ENCODE measurements at regions not wholly inside any gene's neighbourhood (a gene's known extent, or its start where the extent isn't known, plus 50 kb on each side); places are given as distances from the start of the nearest gene placed in this dataset.

DNA sequence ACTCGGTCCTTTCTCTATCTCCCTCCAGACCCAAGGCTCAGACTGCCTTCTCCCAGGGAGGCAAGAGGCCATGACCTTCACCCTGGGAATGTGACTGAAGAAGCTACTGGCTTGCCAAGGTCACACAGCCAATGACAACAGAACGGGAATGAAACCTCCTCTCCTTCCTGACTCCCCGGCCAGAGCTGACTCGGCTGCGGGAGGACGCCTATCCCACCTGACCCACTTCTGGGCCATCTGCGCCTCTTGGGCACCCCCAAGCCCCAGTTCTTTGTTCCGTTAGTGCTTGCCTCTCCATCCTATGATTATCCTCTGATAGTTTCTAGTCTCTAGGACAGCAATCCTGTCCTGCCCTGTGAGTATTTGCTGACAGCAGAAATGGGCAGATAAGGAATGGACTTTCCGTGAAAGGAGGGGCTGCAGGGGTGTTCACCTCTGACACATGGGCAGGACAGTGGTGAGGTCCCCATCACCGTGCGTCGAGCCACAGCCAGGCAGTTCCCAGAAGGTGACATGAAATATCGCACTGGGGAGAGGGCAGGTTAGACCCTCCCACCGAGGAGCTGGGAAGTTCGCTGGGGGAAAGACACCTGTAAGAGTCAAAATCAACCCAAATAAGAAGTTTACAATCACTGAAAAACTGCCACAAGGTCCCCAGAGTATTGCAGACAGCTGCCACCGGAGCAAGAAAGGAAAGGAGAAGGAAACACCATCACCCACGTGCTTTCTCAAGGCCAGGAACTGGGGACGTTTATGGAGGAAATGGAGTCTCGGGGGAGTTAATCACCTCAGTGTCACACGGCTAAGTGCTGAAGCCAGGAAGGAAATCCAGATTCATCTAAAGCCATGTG, 63.0 kb downstream of the INSIG1 start:
- DNase-seq = no peak

DNA sequence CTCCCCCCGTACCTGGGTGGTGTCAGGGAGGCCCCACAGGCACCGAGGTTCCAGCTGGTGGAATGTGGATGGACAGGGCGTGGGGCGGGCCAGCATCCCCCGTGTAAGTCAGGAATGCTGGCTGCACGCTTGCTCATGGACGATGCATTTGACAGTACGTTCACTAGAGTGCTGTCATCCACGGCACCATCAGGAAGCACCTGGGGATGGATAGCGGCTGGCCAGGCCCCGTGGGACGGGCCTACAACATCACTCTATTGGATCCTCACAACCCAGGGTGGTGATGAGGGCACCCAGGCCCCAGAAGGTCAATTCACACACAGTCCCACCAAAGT, 63.6 kb downstream of the INSIG1 start:
- DNase-seq = no peak

DNA sequence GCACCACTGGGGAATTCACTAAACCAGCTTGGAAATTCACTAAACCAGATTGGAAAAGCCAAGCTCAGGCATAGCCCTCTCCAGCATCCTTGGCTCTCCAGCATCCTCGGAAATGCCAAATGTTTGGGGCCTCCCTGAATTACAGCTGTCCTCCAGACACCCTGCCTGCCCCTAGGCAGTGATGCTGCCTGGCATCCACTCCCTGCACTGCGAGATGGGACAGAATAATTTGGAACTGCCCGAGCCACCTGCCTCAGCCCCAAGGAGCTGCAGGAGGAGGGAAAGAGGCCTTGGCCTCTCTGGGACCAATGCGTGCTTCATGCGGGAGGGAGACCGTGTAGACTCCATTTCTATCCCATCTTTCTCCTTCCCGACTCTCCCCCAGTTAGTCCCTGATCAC, 64.3 kb downstream of the INSIG1 start:
- DNase-seq = no peak

DNA sequence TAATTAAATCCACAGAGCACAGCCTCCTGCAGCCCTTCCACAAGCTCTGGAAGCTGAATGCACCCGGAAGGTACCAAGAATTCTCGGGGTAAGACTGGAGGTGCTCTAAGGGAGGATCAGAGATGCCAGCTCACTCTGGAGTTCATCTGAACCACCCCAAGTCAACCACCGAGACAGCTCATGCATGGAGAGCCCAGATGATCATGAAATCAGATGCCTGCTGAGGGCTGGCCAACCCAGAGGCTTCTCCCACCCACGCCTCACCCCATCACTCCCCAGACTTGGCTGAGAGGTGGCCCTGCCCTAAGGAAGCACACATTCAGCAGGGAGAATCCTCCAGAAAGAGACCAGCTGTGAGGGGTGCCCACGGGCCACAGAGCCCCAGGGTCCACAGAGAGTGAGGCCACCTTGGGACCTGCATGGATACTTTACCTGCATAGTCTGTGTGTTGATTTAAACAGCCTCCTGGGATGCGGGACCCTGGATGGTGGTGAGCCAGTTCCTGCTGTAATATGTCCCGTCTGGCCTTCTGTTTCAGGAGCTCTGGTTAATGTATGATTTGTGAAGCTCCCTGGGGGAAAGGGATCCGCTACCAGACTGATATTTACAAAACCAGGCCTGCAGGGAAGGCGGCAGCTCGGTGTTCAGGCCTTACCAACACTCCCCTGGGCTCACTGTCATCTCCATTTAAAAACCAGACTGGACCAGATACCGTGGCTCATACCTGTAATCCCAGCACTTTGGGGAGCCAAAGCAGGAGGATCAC, 64.9 kb downstream of the INSIG1 start:
- no peak for DNase-seq

DNA sequence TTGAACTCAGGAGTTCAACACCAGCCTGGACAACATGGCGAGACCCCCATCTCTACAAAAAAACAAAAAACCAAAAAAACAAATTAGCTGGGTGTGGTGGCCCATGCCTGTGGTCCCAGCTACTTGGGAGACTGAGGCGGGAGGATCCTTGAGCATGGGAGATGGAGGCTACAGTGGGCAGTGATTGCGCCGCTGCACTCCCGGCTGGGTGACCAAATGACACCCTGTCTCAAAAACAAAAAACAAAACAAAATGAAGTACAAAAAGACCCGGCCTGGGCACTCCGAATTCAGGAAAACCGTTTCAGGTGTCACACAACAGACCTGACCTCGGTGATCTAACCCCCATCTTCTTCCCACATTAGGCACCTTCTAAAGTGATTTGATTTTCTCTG, 65.5 kb downstream of the INSIG1 start:
- DNase-seq = no peak

DNA sequence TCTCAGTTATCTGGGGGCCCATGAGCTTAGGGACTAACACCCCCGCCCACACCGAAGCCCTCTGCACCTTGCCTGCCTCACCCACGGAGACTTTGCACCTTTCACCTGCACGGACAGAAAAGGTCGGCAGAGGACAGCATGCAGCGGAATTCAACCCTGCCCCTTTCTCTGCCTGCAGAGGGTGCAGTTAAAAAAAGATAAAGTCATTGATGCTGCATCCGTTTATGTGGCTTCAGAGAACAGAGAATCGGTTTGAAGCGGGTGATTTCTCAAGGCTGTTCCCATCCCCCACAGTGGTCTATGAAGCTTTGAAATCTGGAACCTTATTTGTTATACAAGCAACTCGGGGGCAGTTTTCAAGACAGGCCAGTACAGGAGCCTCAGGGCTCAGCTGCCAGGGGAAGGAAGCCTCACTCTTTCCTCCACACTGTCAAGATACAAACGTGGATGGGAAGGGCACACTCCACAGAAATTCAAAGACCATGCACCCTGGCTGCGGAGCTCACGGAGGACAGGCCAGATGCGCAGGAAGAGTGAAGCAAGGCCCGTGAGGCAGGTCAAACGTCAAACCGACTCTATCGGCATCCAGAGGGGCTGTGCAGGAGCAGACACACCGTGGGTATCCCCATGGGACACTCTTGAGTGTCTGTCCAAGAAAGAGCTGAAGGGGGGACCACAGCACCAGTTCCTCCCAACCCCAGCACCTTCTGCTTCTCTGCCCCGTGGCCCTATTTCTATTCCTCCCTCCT, 66.3 kb downstream of the INSIG1 start:
- DNase-seq = no peak

DNA sequence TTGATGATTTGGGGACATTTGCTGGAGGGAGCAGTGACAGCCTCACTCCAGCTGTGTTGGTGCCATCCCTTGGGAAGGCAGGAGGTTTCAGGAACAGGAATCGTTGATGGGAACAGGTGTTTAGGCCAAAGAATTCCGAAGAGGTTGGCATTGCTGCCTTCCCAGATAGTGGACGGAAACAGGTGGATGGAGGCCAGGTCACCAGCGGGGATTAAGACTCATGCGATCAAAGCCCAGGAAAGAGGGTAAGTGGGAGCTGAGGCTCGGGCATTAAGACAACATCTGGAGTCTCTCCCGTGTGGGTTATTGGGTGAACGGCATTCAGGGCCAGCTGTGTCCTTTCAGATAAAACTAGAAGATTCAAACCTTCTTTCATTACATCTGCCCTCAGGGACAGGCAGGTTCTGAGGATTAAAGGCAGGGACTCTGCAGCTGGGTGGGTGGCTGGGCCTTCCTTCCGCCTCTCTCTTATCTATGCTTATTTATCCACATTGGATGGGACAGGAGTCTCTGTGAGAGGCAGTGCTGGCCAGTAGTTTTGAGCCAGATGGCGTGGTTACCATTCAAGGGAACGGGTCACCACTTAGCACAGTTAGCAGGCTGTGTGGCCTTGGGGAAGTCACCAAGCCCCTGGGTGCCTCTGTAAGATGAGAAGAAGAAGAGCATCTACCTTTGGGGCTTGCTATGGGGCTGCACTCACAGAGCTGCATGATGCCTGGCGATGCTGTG, 67.6 kb downstream of the INSIG1 start:
- DNase-seq = no peak

DNA sequence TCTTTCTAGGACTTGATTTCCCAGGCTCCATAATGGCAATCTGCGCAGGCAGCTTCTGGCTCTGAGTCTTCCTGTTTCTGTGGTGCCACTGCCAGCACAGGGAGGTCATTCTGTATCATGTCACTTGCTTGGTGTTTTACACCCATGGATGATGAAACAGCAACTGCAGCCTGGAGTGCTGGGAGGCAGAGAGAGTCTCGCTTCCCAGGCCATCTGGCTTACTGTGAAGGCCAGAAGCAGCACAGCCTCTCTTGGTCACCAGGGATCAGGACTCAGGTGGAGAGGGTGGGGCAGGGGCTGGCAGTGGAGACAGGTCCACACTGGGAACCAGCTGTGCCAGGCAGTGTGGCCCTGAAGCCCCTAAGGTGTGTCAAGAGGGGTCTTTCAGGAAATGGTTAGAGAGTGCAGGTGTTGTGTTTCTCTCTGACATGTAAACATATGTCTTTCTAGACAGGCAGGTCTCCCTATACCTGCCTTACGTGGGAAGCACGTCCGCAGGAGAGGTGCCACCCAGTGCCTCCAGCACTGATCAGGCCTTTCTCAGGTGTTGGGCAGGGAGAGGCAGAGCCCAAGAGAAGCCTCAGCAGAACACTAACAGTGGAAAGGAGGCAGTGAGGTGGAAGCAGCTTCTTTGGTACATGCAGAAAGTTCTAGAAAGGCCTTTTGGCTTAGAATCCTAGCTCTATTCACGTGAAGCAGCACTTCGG, 71.4 kb downstream of the INSIG1 start:
- DNase-seq = no peak

DNA sequence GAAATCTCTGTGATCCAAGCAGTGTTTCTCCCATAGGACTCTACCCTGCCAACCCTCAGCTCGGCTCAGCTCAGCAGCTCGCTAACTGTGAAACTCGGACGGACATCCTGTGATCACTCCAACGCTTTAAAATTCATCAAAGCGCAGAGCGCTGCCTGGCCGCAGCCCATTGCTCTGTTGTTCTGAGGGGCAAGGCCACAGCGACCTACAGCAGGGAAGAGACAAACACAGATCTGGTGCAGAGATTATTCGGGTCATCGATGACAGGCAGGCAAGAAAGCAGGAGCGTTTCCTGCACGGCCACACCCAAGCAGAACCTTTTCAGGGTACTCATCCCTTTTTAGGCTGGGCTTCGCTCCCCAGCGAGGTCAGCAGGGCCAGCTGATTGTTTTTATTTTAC, 72.1 kb downstream of the INSIG1 start:
- DNase-seq = no peak

DNA sequence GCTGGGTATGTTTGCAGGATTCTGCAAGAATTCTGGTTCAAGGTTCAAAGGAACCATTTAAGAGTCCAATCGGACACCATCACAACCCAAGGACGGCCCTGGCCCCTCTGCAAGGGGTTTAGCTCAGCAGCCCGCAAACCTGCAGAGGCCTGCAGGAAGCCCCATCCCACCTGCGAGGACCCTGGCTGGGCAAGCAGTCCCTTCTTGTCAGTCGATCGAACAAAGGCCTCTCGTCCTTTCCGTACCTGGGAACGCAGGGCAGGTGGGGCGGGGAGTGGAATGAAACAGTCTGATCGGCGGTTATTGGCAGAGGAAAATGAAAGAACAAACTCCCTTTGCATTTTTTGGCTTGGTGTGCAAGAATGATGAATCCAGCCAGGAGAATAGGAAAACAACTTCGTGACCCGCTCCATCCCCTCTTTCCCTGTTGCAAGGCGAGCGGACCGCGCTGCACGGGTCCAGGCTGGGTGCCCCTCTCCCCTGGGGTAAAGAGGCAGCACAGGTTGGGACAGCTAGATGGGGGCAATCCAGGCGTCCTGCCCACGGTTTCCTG, 73.7 kb downstream of the INSIG1 start:
- DNase-seq = no peak

DNA sequence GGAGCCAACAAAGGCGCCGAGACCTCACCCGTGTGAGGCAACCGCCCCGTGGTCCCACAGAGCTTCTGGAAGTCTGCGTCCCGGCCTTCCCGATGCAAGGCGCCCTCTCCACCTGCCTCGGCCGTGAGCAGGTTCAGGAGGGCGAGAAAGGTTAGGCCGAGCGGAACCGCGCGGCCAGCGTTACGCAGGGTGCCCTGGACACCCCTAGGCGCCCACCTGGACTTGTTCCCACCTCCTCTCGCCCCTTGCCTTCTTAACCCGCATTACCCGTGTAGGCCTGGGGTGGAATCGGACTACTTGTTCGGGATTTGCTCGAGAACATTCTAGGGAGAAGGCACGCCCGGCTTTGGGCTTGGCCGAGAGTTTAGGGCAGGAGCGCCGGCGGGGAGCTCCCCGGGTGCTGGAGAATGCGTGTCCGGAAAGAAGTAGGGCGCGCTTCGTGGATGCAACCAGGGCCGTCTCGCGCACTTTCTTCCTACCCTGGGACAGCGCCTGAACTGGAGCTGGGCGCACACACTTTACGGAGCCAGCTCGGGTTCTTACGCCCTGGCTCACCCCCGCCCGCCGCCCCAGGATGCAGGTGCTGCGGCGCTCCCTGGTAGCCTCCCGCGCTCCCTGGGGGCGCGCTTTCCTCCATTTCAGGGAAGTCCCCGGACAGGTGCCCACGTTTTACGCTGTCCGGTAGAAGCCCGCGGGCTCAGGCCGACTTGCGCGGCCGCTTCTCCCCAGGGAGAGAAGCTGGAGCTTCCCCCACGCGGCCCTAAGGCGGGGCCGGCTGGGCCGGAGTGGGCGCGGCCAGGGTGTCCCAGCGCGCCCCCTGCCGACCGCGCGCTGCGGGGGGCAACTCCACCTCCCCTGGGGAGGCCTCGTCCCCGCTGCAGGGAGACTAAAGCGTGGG, 74.5 kb downstream of the INSIG1 start:
- no peak for DNase-seq

DNA sequence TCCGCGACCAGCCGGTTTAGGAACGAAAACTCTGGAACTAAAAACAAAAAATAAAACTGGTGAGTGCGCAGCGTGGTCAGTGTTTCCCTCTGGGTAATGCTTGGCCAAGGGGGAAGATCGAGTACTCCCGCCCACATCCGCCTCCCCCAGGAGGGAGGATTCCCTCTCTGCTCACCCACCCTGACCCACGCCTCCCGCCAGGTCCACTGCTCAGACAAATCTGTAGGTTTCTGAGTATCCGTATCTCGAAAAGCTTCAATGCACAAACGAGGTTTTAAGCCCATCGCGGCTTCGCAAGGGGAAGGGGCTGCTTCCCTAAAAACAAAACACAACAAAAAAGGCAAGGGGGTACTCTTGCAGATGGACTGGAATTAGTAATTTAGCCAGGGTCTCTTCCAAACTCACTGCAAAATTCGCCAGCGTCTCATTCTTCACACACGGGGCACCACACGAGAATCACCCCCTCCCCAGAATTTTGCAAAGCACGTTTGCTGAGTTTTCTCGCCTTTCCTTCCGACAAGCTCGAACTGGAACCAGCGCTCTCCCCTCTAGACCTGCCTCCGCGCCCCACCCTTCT, 75.2 kb downstream of the INSIG1 start:
- no peak for DNase-seq

DNA sequence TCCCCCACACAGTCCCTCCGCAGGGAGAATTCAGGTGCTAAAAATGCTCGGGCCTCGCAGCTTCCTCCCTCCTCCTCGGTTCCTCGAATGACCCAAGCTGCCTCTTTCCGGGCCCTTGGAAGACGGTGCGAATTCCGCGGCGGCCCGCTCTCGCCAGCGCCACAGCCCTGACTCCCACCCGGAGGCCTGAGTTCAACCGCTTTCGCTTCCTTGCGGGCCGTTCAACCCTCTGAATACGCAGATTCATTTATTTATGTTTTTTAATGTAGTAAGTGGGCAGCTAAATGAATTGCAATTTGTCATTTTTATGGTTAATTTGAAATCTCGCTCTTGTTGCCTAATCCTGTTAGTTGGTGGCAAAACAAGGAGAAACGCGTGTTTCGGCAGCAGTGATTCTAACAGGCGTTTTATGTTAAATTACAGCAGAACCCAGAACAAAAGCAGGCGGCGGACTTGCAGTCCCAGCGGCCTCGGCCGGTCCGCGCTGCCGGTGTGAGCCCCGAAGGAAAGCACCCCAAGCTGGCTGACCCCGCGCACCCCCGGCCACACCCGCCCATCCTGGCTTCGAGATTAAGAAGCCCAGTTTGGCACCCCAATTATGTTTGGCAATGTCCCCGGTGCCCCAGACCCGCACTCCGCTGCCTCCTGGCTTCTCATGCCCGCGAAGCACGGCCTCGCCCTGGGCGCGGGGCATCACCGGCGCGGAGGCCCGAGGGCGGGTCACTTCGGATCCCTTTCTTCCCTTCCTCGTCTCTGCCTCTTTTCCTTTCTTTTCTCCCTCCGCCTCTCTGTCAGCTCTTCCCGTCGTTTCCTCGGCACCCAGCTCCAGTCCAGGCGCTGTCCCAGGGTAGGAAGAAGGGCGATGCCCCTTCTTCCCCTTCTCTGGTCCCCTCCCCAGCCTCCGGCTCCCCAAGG, 75.9 kb downstream of the INSIG1 start:
- DNase-seq = no peak

DNA sequence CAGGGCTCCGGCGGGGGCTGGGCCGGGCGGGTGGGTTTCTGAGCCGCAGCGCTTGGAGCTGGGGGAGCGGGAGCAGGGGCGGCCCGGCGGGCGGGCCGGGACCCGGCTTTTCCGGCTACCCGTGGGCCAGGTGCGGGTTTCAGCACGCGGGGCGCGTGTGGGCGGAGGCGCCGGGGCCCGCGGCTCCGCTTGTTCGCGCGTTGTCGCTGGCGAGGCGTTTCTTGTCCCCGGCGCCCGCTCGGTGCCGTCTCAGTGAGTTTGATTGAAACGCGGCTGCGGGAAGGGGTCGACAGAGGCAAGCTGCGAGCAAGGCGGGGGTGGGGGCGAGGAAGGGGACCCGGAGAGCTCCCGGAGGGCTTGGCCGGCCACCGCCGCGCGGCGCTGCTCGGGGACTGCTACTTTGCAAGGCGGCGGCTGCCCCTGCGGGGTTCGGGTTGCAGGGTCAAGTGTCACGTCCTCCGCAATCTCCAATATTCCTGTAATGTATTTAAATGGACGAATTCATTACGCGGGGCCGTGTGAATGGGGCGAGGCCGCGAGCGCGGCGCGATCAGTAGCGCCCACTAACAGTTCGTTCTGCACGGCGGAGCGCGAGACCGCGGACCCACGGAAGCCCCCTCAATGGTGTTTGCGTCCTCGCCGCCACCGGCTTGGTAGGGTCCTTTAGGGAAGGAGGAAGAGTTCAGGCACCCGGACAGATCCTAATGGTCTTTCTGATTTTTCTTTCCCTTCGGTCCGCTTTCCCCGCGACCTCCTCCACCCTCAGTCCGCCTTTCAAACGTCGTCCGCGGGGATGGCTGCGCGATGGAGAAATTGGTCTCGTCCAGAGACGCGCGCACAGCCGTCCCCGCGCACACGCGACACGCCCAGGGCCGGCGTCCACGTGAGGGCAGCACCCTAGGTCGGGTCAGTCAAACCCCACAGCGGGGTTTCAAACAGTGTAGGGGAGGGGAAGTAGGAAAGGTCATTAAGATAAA, 76.9 kb downstream of the INSIG1 start:
- DNase-seq = no peak

DNA sequence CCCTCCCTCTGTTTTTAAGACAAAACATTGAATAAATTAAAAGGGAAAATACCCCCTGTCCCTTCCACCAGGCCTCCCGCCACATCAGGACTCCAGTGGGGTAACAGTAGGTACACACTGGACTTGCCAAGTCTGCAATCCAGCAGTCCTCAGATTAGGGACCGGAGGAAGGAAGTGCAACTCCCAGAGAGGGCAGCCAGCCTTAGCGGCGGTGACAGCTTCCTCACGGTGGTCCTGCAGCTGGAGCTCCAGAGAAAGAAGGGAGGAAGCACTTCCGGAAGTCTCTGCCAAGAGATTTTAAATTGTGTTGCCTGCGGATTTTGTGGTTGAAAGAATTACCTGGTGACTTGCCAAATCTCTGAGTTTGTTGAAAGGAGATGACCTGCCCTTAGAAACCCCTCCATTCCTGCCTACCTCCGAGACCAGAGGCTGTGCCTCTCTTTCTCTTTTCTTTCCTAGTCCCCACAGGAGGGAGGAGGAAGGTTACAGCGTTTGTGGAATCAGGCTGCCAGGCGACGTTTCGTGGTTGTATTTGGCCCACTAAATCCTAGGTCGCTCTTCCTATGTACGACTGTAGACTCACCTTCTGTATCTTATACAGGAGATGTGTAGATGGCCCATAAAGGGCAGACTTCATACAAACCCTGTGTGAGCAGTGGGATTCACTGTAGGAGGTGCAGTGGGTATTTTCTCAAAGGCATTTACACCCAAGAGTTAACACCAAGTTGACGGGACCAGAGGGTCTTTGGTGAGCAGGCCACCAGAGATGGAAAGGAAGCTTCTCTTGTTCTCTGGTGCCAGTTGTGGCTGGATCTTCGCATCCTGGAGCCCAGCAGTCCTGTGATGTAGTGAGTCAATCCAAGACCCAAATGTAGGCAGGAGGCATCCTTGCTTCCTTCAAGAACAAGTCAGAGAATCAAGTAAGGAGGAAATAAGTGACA, 77.9 kb downstream of the INSIG1 start:
- DNase-seq = no peak

DNA sequence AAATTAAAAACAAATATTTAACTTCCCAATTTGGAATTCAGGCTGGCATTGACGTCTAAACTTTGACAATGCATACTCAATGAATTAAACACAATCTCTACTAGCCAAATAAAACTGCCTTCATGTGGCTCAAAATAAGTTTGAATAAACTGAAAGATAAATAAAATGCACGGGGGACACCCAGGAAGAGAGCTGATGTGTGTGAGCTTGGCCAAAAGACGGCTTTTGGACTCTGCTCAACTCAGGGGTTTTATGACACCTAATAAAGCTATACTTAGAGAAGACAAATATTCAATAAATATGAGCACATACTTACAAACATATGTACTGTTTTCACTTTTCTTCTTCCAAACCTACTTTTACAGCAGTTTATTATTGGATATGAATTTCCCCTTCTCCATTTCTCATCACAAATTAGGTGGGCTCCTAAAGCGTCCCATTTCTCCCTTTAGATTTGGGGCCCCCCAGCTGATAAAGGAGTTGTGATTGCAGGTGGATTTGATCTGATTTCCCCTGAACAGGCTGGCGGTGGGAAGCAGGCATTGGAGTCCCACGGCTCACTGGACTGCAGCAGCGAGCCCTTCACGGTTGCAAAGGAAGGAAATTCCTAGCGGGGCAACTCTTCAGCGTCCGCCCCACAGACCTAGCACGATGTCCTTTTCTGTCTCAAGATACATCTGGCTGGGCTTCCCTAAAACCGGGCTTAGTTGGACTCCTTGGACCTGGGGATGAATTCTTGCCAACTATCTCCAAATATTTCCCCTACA, 79.6 kb downstream of the INSIG1 start:
- no peak for DNase-seq

Measured in amniotic stem cell (primary cell).